MM.1S (cell line): ENCODE measurements at regions not wholly inside any gene's neighbourhood (a gene's known extent, or its start where the extent isn't known, plus 50 kb on each side); places are given as distances from the start of the nearest gene placed in this dataset.
A peak's percentile ranks its signal among the peaks of the same experiment; 100 is the strongest.

Source experiments
- DNase-seq: peaks from one replicate; pipeline ENCODE4 v3.0.0-alpha.2; 2015
- H2AFZ ChIP-seq: fragments of 300-600 bp; sonication (generic); 2 replicates; pipeline ENCODE4 v1.6.0; 2016; ENCODE audit warnings: antibody characterized with exemption, low read length
- H3F3A ChIP-seq: fragments of 300-600 bp; sonication (generic); 2 replicates; pipeline ENCODE4 v1.6.1; 2016; ENCODE audit warnings: mild to moderate bottlenecking, antibody characterized with exemption, low read length, moderate library complexity, mixed read lengths; ENCODE audit not compliant: insufficient read depth
- H3K27ac ChIP-seq: fragments of 300-600 bp; sonication (generic); 2 replicates; pipeline ENCODE4 v1.5.1; 2016; ENCODE audit warnings: mild to moderate bottlenecking, low read length
- H3K27me3 ChIP-seq: fragments of 300-600 bp; sonication (generic); replicated peaks from 2 replicates; pipeline ENCODE4 v1.6.0; 2016; ENCODE audit warnings: low read length; ENCODE audit not compliant: insufficient read depth
- H3K36me3 ChIP-seq: fragments of 300-600 bp; sonication (generic); replicated peaks from 2 replicates; pipeline ENCODE4 v1.6.1; 2016; ENCODE audit warnings: mild to moderate bottlenecking, low read length, mixed read lengths; ENCODE audit not compliant: insufficient read depth
- H3K4me1 ChIP-seq: fragments of 300-600 bp; sonication (generic); 2 replicates; pipeline ENCODE4 v1.6.1; 2016; ENCODE audit warnings: low read length, mixed read lengths
- H3K4me2 ChIP-seq: fragments of 300-600 bp; sonication (generic); 2 replicates; pipeline ENCODE4 v1.6.0; 2016; ENCODE audit warnings: low read depth, low read length
- H3K4me3 ChIP-seq: fragments of 300-600 bp; sonication (generic); 2 replicates; pipeline ENCODE4 v1.5.1; 2016; ENCODE audit warnings: low read length, mixed read lengths
- H3K79me2 ChIP-seq: fragments of 300-600 bp; sonication (generic); 2 replicates; pipeline ENCODE4 v1.6.1; 2016; ENCODE audit warnings: mixed run types, low read length, mixed read lengths
- H3K9ac ChIP-seq: fragments of 300-600 bp; sonication (generic); 2 replicates; pipeline ENCODE4 v1.6.1; 2016; ENCODE audit warnings: low read length, mixed read lengths
- H3K9me2 ChIP-seq: fragments of 300-600 bp; sonication (generic); replicated peaks from 2 replicates; pipeline ENCODE4 v1.6.1; 2016; ENCODE audit warnings: mild to moderate bottlenecking, low read length, mixed read lengths; ENCODE audit not compliant: insufficient read depth
- H3K9me3 ChIP-seq: fragments of 300-600 bp; sonication (generic); replicated peaks from 2 replicates; pipeline ENCODE4 v1.6.1; 2016; ENCODE audit warnings: mild to moderate bottlenecking, low read length, mixed read lengths; ENCODE audit not compliant: insufficient read depth
- H4K20me1 ChIP-seq: fragments of 300-600 bp; sonication (generic); 2 replicates; pipeline ENCODE4 v1.6.1; 2016; ENCODE audit warnings: mild to moderate bottlenecking, low read length, moderate library complexity, mixed read lengths; ENCODE audit not compliant: insufficient read depth
- EZH2 ChIP-seq: fragments of 300-600 bp; sonication (generic); optimal IDR thresholded peaks from 2 replicates; pipeline ENCODE3; 2017; ENCODE audit warnings: low read depth, mild to moderate bottlenecking, antibody characterized with exemption, low read length, mixed read lengths
- EZH2phosphoT487 ChIP-seq: fragments of 300-600 bp; sonication (generic); IDR thresholded peaks from 2 replicates; pipeline ENCODE4 v1.6.1; 2018; ENCODE audit warnings: antibody characterized with exemption, low read length
- TF ChIP-seq, protein P1 (sequence below): fragments of 300-600 bp; sonication (generic); IDR thresholded peaks from 2 replicates; pipeline ENCODE4 v1.5.1; 2016; ENCODE audit warnings: antibody characterized with exemption, low read length, mixed read lengths

GRCh38 chr20:12383821-12384220 is 466.1 kb downstream of the BTBD3 start:
- TF ChIP-seq, protein P1, sequence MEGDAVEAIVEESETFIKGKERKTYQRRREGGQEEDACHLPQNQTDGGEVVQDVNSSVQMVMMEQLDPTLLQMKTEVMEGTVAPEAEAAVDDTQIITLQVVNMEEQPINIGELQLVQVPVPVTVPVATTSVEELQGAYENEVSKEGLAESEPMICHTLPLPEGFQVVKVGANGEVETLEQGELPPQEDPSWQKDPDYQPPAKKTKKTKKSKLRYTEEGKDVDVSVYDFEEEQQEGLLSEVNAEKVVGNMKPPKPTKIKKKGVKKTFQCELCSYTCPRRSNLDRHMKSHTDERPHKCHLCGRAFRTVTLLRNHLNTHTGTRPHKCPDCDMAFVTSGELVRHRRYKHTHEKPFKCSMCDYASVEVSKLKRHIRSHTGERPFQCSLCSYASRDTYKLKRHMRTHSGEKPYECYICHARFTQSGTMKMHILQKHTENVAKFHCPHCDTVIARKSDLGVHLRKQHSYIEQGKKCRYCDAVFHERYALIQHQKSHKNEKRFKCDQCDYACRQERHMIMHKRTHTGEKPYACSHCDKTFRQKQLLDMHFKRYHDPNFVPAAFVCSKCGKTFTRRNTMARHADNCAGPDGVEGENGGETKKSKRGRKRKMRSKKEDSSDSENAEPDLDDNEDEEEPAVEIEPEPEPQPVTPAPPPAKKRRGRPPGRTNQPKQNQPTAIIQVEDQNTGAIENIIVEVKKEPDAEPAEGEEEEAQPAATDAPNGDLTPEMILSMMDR: no peak
- TF ChIP-seq EZH2 (no peak), EZH2phosphoT487 (no peak)
- H3K27ac ChIP-seq: no peak overlapping the region
- no peak overlapping the region for H3K4me2 ChIP-seq
- no peaks in the 10 kb centered on the region for H3F3A ChIP-seq
- H3K36me3 ChIP-seq: no peaks in the 10 kb centered on the region
- no peak overlapping the region for H2AFZ ChIP-seq
- no peak overlapping the region for H3K9ac ChIP-seq
- no peaks in the 10 kb centered on the region for H3K9me3 ChIP-seq
- H4K20me1 ChIP-seq: no peaks in the 10 kb centered on the region
- no peaks in the 10 kb centered on the region for H3K9me2 ChIP-seq
- H3K79me2 ChIP-seq: no peaks in the 10 kb centered on the region
- peaks cover 6% of the 10 kb centered on the region; the same call in 1 of the 2 replicates for H3K4me1 ChIP-seq
- no peaks in the 10 kb centered on the region for H3K27me3 ChIP-seq
- no peak for DNase-seq
- H3K4me3 ChIP-seq: no peak overlapping the region

- H3F3A ChIP-seq: no peaks in the 10 kb centered on the region
- peak; percentile 75 for DNase-seq
- peak overlapping the region; percentile 14; the same call in 1 of the 2 replicates for H3K4me2 ChIP-seq
- H3K9ac ChIP-seq: no peak overlapping the region
- no peaks in the 10 kb centered on the region for H3K79me2 ChIP-seq
- TF ChIP-seq EZH2phosphoT487: no peak
- TF ChIP-seq, protein P1: no peak
- no peak for TF ChIP-seq EZH2
- H3K36me3 ChIP-seq: no peaks in the 10 kb centered on the region
- H3K9me2 ChIP-seq: no peaks in the 10 kb centered on the region
- no peak overlapping the region for H2AFZ ChIP-seq
- no peak overlapping the region for H3K27ac ChIP-seq
- no peaks in the 10 kb centered on the region for H3K27me3 ChIP-seq
- H3K4me3 ChIP-seq: no peak overlapping the region
- H3K4me1 ChIP-seq: peaks cover 17% of the 10 kb centered on the region
- no peaks in the 10 kb centered on the region for H4K20me1 ChIP-seq
- no peaks in the 10 kb centered on the region for H3K9me3 ChIP-seq
Observed at GRCh38 chr20:12386821-12387220, 469.1 kb downstream of the BTBD3 start.

GRCh38 chr20:12391099-12391498 is 473.4 kb downstream of the BTBD3 start:
- no peak for DNase-seq
- TF ChIP-seq EZH2phosphoT487: no peak
- TF ChIP-seq, protein P1: no peak
- no peak for TF ChIP-seq EZH2

More at GRCh38 chr20:12391099-12391498, 473.4 kb downstream of the BTBD3 start:
- Histone ChIP-seq H3K9me3 (no peaks in the 10 kb centered on the region), H3K4me1 (peaks cover 17% of the 10 kb centered on the region), H4K20me1 (no peaks in the 10 kb centered on the region), H3K27ac (no peak overlapping the region), H2AFZ (no peak overlapping the region), H3K79me2 (no peaks in the 10 kb centered on the region), H3K36me3 (no peaks in the 10 kb centered on the region), H3K4me2 (no peak overlapping the region), H3K27me3 (no peaks in the 10 kb centered on the region), H3K9ac (no peak overlapping the region), H3K4me3 (no peak overlapping the region), H3F3A (no peaks in the 10 kb centered on the region), H3K9me2 (no peaks in the 10 kb centered on the region)
